ENCODE measurements at regions not wholly inside any gene's neighbourhood (a gene's known extent, or its start where the extent isn't known, plus 50 kb on each side); places are given as distances from the start of the nearest gene placed in this dataset.
"Not testable (repeated sequence)": the region's sequence is repeated elsewhere in the genome, so short reads cannot be mapped to it uniquely, and the experiment has no call there.

- in situ Hi-C loops (cut with MboI; ENCODE audit: low sequenced_read_pairs), result no loop called here
Observed at GRCh38 chr11:96447208-96448110, 57.6 kb downstream of the JRKL start.

GRCh38 chr11:96448225-96448624 lies 58.4 kb downstream of the JRKL start:
- in situ Hi-C loops (cut with MboI; ENCODE audit: low sequenced_read_pairs), result no loop called here

- in situ Hi-C loops (cut with MboI; ENCODE audit: low sequenced_read_pairs), result no loop called here
Observed at GRCh38 chr11:96456111-96456510, 66.3 kb downstream of the JRKL start.

GRCh38 chr11:96459751-96460150 lies 69.9 kb downstream of the JRKL start:
- in situ Hi-C loops (cut with MboI; ENCODE audit: low sequenced_read_pairs), result no loop called here

GRCh38 chr11:96461871-96462270 lies 72.1 kb downstream of the JRKL start:
- in situ Hi-C loops (cut with MboI; ENCODE audit: low sequenced_read_pairs), result no loop called here

- in situ Hi-C loops (cut with MboI; ENCODE audit: low sequenced_read_pairs), result no loop called here
Observed at GRCh38 chr11:96464700-96465307, 75.0 kb downstream of the JRKL start.

GRCh38 chr11:96465512-96465911 lies 75.7 kb downstream of the JRKL start:
- in situ Hi-C loops (cut with MboI; ENCODE audit: low sequenced_read_pairs), result no loop called here

- in situ Hi-C loops (cut with MboI; ENCODE audit: low sequenced_read_pairs), result no loop called here
Observed at GRCh38 chr11:96466607-96467006, 76.8 kb downstream of the JRKL start.

- in situ Hi-C loops (cut with MboI; ENCODE audit: low sequenced_read_pairs), result no loop called here
Observed at GRCh38 chr11:96469776-96470175, 80.0 kb downstream of the JRKL start.

GRCh38 chr11:96470521-96470920 lies 80.7 kb downstream of the JRKL start:
- in situ Hi-C loops (cut with MboI; ENCODE audit: low sequenced_read_pairs), result no loop called here

GRCh38 chr11:96472085-96472484 lies 82.3 kb downstream of the JRKL start:
- in situ Hi-C loops (cut with MboI; ENCODE audit: low sequenced_read_pairs), result no loop called here

- in situ Hi-C loops (cut with MboI; ENCODE audit: low sequenced_read_pairs), result no loop called here
Observed at GRCh38 chr11:96474263-96474662, 84.5 kb downstream of the JRKL start.

- in situ Hi-C loops (cut with MboI; ENCODE audit: low sequenced_read_pairs), result no loop called here
Observed at GRCh38 chr11:96481204-96481603, 91.4 kb downstream of the JRKL start.

- in situ Hi-C loops (cut with MboI; ENCODE audit: low sequenced_read_pairs), result no loop called here
Observed at GRCh38 chr11:96481771-96482170, 92.0 kb downstream of the JRKL start.

GRCh38 chr11:96482193-96482592 lies 92.4 kb downstream of the JRKL start:
- in situ Hi-C loops (cut with MboI; ENCODE audit: low sequenced_read_pairs), result no loop called here

GRCh38 chr11:96483374-96483955 lies 93.7 kb downstream of the JRKL start:
- in situ Hi-C loops (cut with MboI; ENCODE audit: low sequenced_read_pairs), result no loop called here

- in situ Hi-C loops (cut with MboI; ENCODE audit: low sequenced_read_pairs), result no loop called here
Observed at GRCh38 chr11:96484361-96484760, 94.5 kb downstream of the JRKL start.

- in situ Hi-C loops (cut with MboI; ENCODE audit: low sequenced_read_pairs), result no loop called here
Observed at GRCh38 chr11:96486890-96487611, 97.2 kb downstream of the JRKL start.

- in situ Hi-C loops (cut with MboI; ENCODE audit: low sequenced_read_pairs), result not testable (repeated sequence)
Observed at GRCh38 chr11:96488911-96489310, 99.1 kb downstream of the JRKL start.

- in situ Hi-C loops (cut with MboI; ENCODE audit: low sequenced_read_pairs), result no loop called here
Observed at GRCh38 chr11:96500440-96500839, 110.6 kb downstream of the JRKL start.

- in situ Hi-C loops (cut with MboI; ENCODE audit: low sequenced_read_pairs), result no loop called here
Observed at GRCh38 chr11:96506041-96506440, 116.2 kb downstream of the JRKL start.

All from HL-60/S4 treated with phorbol 12-myristate 13-acetate at 8.2 ng/mL for 4 days and 3 days (cell line).